OCI-LY7 (cell line): ENCODE measurements at regions not wholly inside any gene's neighbourhood (a gene's known extent, or its start where the extent isn't known, plus 50 kb on each side); places are given as distances from the start of the nearest gene placed in this dataset.

Experiments used
- BruUV-seq: library from RNA; stranded (reverse); fragments of 400-500 nt; replicated peaks from 2 replicates; lab custom pipeline; 2021; lab: Mats Ljungman, UMichigan
- CTCF ChIA-PET: fragments of 300-600 bp; sonication (Branson Sonifier 250); formaldehyde crosslinking; loops from one replicate; lab custom pipeline; 2022; ENCODE audit warnings: antibody characterized with exemption; ENCODE audit not compliant: unreplicated experiment; lab: Charles Lee
- POLR2A ChIA-PET: fragments of 300-600 bp; sonication (Branson Sonifier 250); formaldehyde crosslinking; loops from one replicate; lab custom pipeline; 2022; ENCODE audit warnings: antibody characterized with exemption; lab: Charles Lee
- DNase-seq: peaks from one replicate; pipeline ENCODE4 v3.0.0-alpha.2; 2015; ENCODE audit warnings: low spot score
- H2AFZ ChIP-seq: fragments of 200-600 bp; sonication (generic), shearing (Covaris generic); 2 replicates; pipeline ENCODE4 v1.6.1; 2014; ENCODE audit warnings: mild to moderate bottlenecking, antibody characterized with exemption, low read length, moderate library complexity
- H3K27ac ChIP-seq: fragments of 200-600 bp; sonication (generic); 2 replicates; pipeline ENCODE4 v1.5.1; 2014; ENCODE audit warnings: mixed run types, low read depth, mild to moderate bottlenecking, moderate library complexity, low read length, inconsistent platforms; ENCODE audit not compliant: poor library complexity, severe bottlenecking
- H3K36me3 ChIP-seq: fragments of 200-600 bp; sonication (generic); 2 replicates; pipeline ENCODE4 v1.6.1; 2014; ENCODE audit warnings: mild to moderate bottlenecking, antibody characterized with exemption, low read length, moderate library complexity, mixed read lengths; ENCODE audit not compliant: insufficient read depth
- H3K4me1 ChIP-seq: fragments of 200-600 bp; sonication (generic); 2 replicates; pipeline ENCODE4 v1.5.1; 2014; ENCODE audit warnings: mild to moderate bottlenecking, low read length; ENCODE audit not compliant: insufficient read depth, poor library complexity, severe bottlenecking
- H3K4me2 ChIP-seq: fragments of 200-600 bp; sonication (generic); 2 replicates; pipeline ENCODE4 v1.6.1; 2014; ENCODE audit warnings: mild to moderate bottlenecking, low read length
- H3K4me3 ChIP-seq: fragments of 200-600 bp; sonication (generic); 2 replicates; pipeline ENCODE4 v1.5.1; 2014; ENCODE audit warnings: mild to moderate bottlenecking, low read depth, low read length; ENCODE audit not compliant: poor library complexity, severe bottlenecking
- H3K79me2 ChIP-seq: fragments of 200-600 bp; sonication (generic); 2 replicates; pipeline ENCODE4 v1.6.1; 2016; ENCODE audit warnings: low read depth, mild to moderate bottlenecking, low read length, moderate library complexity, mixed read lengths; ENCODE audit not compliant: insufficient read depth
- H3K9me2 ChIP-seq: fragments of 200-600 bp; sonication (generic); 2 replicates; pipeline ENCODE4 v1.6.1; 2016; ENCODE audit warnings: mild to moderate bottlenecking, low read length, mixed read lengths; ENCODE audit not compliant: insufficient read depth
- H3K9me3 ChIP-seq: fragments of 200-600 bp; sonication (generic); 2 replicates; pipeline ENCODE4 v1.6.1; 2014; ENCODE audit warnings: mild to moderate bottlenecking, mixed run types, low read length, mixed read lengths
- H4K20me1 ChIP-seq: fragments of 200-600 bp; sonication (generic); 2 replicates; pipeline ENCODE4 v1.6.1; 2014; ENCODE audit warnings: mild to moderate bottlenecking, antibody characterized with exemption, low read length, moderate library complexity, mixed read lengths; ENCODE audit not compliant: insufficient read depth
- EZH2phosphoT487 ChIP-seq: fragments of 200-600 bp; sonication (generic); IDR thresholded peaks from 2 replicates; pipeline ENCODE4 v1.6.1; 2018; ENCODE audit warnings: low read depth, borderline replicate concordance, mild to moderate bottlenecking, mixed run types, antibody characterized with exemption, low read length, moderate library complexity, mixed read lengths
- intact Hi-C: fragments of 100-400 bp; cut with micrococcal nuclease; formaldehyde crosslinking; loops from one replicate; pipeline ENCODE4 v1.10.0; 2022; ENCODE audit not compliant: unreplicated experiment
- TF ChIP-seq, protein P1 (sequence below): fragments of 200-600 bp; sonication (generic); conservative IDR thresholded peaks from 2 replicates; pipeline ENCODE4 v1.5.1; 2014; ENCODE audit warnings: mild to moderate bottlenecking, antibody characterized with exemption, low read length, moderate library complexity, mixed read lengths

GRCh38 chr1:69197816-69198215 lies 369.9 kb upstream of the LRRC7 start:
- TF ChIP-seq, protein P1, sequence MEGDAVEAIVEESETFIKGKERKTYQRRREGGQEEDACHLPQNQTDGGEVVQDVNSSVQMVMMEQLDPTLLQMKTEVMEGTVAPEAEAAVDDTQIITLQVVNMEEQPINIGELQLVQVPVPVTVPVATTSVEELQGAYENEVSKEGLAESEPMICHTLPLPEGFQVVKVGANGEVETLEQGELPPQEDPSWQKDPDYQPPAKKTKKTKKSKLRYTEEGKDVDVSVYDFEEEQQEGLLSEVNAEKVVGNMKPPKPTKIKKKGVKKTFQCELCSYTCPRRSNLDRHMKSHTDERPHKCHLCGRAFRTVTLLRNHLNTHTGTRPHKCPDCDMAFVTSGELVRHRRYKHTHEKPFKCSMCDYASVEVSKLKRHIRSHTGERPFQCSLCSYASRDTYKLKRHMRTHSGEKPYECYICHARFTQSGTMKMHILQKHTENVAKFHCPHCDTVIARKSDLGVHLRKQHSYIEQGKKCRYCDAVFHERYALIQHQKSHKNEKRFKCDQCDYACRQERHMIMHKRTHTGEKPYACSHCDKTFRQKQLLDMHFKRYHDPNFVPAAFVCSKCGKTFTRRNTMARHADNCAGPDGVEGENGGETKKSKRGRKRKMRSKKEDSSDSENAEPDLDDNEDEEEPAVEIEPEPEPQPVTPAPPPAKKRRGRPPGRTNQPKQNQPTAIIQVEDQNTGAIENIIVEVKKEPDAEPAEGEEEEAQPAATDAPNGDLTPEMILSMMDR = no peak
- TF ChIP-seq EZH2phosphoT487 = no peak
- no peaks in the 10 kb centered on the region for H3K36me3 ChIP-seq
- no peaks in the 10 kb centered on the region for H3K79me2 ChIP-seq
- intact Hi-C loops = no loop called here
- H3K4me1 ChIP-seq = no peaks in the 10 kb centered on the region
- no TSS peak for BruUV-seq
- H4K20me1 ChIP-seq = no peaks in the 10 kb centered on the region
- ChIA-PET POLR2A (interaction anchor here (0.6 kb wide), 1 partner anchor 1314 kb away, joined by 4 read pairs; no protein-coding TSS in a partner anchor), CTCF (no interaction called here)
- no peak overlapping the region for H3K4me2 ChIP-seq
- no peak overlapping the region for H3K27ac ChIP-seq
- H3K9me3 ChIP-seq = no peaks in the 10 kb centered on the region
- no peak for DNase-seq
- no peak overlapping the region for H2AFZ ChIP-seq
- H3K9me2 ChIP-seq = no peaks in the 10 kb centered on the region
- no peak overlapping the region for H3K4me3 ChIP-seq

DNA sequence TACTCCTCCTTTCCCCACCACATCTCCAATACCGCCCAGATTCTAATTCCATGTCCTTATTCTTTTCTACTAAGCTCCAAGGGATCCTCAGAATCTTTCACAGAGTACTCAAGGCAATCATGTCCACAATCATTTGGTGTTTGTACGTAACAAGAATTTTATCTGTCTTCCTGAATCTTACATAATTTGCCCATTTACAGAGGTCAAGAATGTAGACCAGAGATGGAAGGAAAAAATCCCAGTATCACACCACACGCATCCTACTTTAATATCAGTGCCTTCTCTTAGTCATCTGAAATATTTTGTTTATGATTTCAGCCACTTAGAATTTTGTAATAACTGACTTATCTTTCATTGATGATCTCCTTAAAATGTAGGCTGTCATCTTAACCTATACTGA lies 366.0 kb upstream of the LRRC7 start:
- no peak for DNase-seq
- intact Hi-C loops = no loop called here
- TF ChIP-seq, protein P1 = no peak
- TF ChIP-seq EZH2phosphoT487 = no peak
- Histone ChIP-seq H3K9me3 (no peaks in the 10 kb centered on the region), H3K4me1 (no peaks in the 10 kb centered on the region), H4K20me1 (no peaks in the 10 kb centered on the region), H2AFZ (no peak overlapping the region), H3K4me3 (no peak overlapping the region), H3K79me2 (no peaks in the 10 kb centered on the region), H3K4me2 (no peak overlapping the region), H3K27ac (no peak overlapping the region), H3K9me2 (no peaks in the 10 kb centered on the region), H3K36me3 (no peaks in the 10 kb centered on the region)
- no TSS peak for BruUV-seq
- POLR2A ChIA-PET = interaction anchor here (0.6 kb wide), 1 partner anchor 183 kb away, joined by 3 read pairs; no protein-coding TSS in a partner anchor
- CTCF ChIA-PET = no interaction called here

DNA sequence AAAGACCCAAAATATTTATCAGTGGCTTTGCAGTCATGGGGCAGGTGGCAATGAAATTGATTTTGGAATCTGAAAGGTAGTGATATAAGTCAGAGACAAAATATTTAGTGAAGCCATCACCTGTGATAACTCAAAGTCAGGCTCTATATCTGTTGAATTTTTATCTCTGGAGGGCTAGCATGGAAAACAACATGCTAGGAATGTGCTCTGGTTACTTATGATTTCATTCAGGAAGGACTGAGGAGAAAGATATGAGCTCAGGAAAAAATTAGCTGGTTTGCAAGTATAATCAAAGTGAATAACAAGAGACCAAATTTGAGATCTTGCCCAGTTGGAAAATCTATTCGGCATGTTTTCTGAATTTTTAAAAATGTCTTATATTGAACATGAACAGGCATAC lies 364.6 kb upstream of the LRRC7 start:
- H4K20me1 ChIP-seq = no peaks in the 10 kb centered on the region
- DNase-seq = no peak
- H3K4me1 ChIP-seq = no peaks in the 10 kb centered on the region
- H3K4me2 ChIP-seq = no peak overlapping the region
- intact Hi-C loops = no loop called here
- no TSS peak for BruUV-seq
- H3K9me2 ChIP-seq = no peaks in the 10 kb centered on the region
- no peak overlapping the region for H3K4me3 ChIP-seq
- ChIA-PET POLR2A (no interaction called here), CTCF (no interaction called here)
- no peak overlapping the region for H3K27ac ChIP-seq
- no peaks in the 10 kb centered on the region for H3K79me2 ChIP-seq
- no peak for TF ChIP-seq EZH2phosphoT487
- TF ChIP-seq, protein P1 = no peak
- H3K9me3 ChIP-seq = no peaks in the 10 kb centered on the region
- H3K36me3 ChIP-seq = no peaks in the 10 kb centered on the region
- no peak overlapping the region for H2AFZ ChIP-seq
